Middle frontal gyrus (tissue), 1 donor: ENCODE measurements at regions not wholly inside any gene's neighbourhood (a gene's known extent, or its start where the extent isn't known, plus 50 kb on each side); places are given as distances from the start of the nearest gene placed in this dataset.
A peak's percentile ranks its signal among the peaks of the same experiment; 100 is the strongest.

ENCODE experiments used
- DNase-seq: peaks from one replicate; pipeline ENCODE4 v3.0.0-alpha.2; 2015; ENCODE audit warnings: low spot score; ENCODE audit errors: extremely low spot score

GRCh38 chr5:38718771-38719391, 126.9 kb upstream of the OSMR start:
- DNase-seq: no peak

GRCh38 chr5:38719403-38719802, 126.4 kb upstream of the OSMR start:
- no peak for DNase-seq

- no peak for DNase-seq
Observed at GRCh38 chr5:38719916-38720315, 125.9 kb upstream of the OSMR start.

GRCh38 chr5:38720554-38721361, 125.1 kb upstream of the OSMR start:
- no peak for DNase-seq

- DNase-seq: no peak
Observed at GRCh38 chr5:38722918-38723317, 122.9 kb upstream of the OSMR start.

- no peak for DNase-seq
Observed at GRCh38 chr5:38723426-38723825, 122.4 kb upstream of the OSMR start.

- no peak for DNase-seq
Observed at GRCh38 chr5:38724301-38725030, 121.3 kb upstream of the OSMR start.

- DNase-seq: peak; percentile 47
Observed at GRCh38 chr5:38725371-38725865, 120.4 kb upstream of the OSMR start.

- DNase-seq: no peak
Observed at GRCh38 chr5:38726279-38726678, 119.5 kb upstream of the OSMR start.

- no peak for DNase-seq
Observed at GRCh38 chr5:38728029-38728428, 117.8 kb upstream of the OSMR start.

- no peak for DNase-seq
Observed at GRCh38 chr5:38731461-38731860, 114.4 kb upstream of the OSMR start.

GRCh38 chr5:38734353-38734752, 111.5 kb upstream of the OSMR start:
- DNase-seq: no peak

- DNase-seq: no peak
Observed at GRCh38 chr5:38736089-38736488, 109.7 kb upstream of the OSMR start.

- DNase-seq: no peak
Observed at GRCh38 chr5:38737976-38738375, 107.8 kb upstream of the OSMR start.

GRCh38 chr5:38739011-38739704, 106.7 kb upstream of the OSMR start:
- no peak for DNase-seq

GRCh38 chr5:38739705-38740045, 106.1 kb upstream of the OSMR start:
- no peak for DNase-seq

- DNase-seq: no peak
Observed at GRCh38 chr5:38742821-38743220, 103.0 kb upstream of the OSMR start.

- DNase-seq: no peak
Observed at GRCh38 chr5:38743562-38743961, 102.2 kb upstream of the OSMR start.

- no peak for DNase-seq
Observed at GRCh38 chr5:38745836-38746732, 99.7 kb upstream of the OSMR start.

- DNase-seq: no peak
Observed at GRCh38 chr5:38749861-38750260, 96.0 kb upstream of the OSMR start.

GRCh38 chr5:38751103-38751502, 94.7 kb upstream of the OSMR start:
- DNase-seq: no peak
